ENCODE measurements at regions not wholly inside any gene's neighbourhood (a gene's known extent, or its start where the extent isn't known, plus 50 kb on each side); places are given as distances from the start of the nearest gene placed in this dataset.

DNA sequence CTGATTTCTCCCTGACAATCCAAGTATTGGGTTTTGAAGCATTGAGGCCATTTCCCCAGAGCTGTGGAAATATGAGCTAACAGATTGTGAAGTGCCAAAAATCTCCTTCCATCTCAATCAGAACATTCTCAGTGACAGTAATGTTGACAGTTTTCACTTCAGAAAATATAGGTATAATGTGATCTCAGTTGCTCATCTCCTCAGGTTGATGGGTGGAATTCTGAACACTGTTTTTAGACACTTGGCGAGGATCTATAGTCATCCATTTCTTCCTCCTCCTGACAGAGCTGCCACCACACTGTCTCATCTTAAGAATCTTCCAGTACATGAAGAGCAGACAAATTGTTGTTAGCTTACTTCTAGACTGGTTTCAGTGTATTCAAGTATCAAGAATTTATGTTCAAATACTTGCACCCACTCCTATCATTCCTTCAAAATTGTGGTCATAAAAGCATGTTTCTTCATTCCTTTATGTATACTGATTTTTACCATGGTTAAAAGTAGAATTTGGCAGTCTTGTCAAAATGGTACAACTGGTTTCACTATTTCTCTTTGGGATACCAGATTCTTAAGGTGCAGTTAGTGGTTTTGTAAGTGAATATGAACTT is 199.7 kb upstream of the TLE4 start:
- TF ChIP-seq, protein P1, sequence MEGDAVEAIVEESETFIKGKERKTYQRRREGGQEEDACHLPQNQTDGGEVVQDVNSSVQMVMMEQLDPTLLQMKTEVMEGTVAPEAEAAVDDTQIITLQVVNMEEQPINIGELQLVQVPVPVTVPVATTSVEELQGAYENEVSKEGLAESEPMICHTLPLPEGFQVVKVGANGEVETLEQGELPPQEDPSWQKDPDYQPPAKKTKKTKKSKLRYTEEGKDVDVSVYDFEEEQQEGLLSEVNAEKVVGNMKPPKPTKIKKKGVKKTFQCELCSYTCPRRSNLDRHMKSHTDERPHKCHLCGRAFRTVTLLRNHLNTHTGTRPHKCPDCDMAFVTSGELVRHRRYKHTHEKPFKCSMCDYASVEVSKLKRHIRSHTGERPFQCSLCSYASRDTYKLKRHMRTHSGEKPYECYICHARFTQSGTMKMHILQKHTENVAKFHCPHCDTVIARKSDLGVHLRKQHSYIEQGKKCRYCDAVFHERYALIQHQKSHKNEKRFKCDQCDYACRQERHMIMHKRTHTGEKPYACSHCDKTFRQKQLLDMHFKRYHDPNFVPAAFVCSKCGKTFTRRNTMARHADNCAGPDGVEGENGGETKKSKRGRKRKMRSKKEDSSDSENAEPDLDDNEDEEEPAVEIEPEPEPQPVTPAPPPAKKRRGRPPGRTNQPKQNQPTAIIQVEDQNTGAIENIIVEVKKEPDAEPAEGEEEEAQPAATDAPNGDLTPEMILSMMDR (IDR thresholded peaks at IDR 0.05), result no peak

DNA sequence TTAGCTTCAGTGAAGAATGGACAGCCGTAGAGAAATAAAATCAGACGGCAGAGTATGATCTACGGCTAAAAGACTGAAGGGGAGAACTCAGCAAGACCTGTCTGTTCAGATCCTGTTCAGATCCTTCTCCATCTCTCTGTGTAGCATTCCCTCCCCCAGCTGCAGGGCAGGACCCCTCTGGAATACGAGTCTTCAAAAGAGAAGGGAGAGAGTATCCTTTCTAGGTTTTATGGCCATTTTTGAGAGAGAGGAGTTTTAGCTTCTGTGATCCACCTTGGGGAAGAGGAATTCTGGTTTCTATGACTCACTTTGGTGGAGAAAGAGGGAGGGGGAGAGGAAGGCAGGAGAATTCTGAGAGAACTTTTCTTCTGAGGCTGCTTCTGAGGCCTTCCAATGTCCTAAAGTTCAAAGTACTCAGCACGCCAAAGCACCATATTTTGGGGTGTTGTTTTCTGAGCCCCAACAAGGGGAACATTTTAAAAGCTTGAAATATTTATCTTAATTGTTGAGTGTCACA is 194.4 kb upstream of the TLE4 start:
- TF ChIP-seq, protein P1 (IDR thresholded peaks at IDR 0.05), result no peak

DNA sequence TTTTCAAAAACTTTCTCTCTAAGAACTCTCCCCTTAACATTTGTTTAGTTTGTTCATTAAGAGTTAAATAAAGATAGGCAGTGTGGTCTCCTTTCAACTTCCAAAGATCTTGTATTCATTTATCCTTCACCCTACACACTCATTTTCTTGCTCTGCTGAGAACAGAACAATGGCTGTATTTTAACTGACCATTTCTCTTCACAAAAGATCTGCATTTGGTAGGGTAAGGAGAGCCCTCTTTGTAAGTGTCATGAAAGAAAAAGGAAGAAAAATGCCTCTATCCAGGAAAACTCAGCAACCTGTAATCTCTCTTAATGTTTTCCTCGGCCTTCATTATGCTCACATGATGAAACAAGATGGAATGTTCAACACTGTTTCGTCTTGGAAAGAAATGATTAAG is 193.7 kb upstream of the TLE4 start:
- TF ChIP-seq, protein P1 (IDR thresholded peaks at IDR 0.05), result no peak

DNA sequence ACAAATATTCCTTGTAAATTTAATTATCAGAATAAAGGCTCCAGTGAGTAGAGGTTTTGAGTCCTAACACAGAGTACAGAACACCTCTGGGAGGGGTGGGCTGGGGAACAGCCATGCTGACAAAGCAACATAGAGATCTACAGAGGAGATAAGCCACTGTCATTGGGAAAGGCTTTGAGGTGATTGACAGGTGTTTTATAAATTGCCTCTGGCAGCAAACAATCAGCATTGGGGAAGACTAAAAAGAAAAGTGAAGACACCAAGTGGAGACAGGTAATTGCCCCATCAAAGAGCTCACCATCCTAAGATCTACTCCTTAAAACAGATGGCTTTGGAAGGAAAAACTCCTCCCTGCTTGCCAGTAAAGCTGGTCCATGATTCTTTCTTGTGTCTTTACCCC is 189.7 kb upstream of the TLE4 start:
- TF ChIP-seq, protein P1 (IDR thresholded peaks at IDR 0.05), result no peak

DNA sequence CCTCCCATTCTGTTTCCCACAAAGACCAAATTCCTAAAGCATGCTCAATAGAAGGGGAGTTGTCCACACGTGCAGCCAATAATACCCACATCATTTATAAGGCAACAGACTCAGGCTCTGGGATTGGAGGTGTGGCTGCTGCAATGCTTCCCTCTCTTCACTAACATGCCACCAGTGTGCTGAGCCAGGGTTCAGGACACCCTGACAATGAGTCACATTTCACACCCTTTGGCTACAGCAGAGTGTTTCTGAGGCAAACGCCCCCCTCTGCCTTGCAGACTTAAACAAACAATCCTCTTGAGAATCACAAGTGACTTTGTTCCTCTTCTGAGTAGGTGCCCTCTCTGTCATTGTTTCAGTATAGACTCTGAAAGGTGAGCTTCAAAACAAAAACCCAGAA is 189.3 kb upstream of the TLE4 start:
- TF ChIP-seq, protein P1 (IDR thresholded peaks at IDR 0.05), result no peak

DNA sequence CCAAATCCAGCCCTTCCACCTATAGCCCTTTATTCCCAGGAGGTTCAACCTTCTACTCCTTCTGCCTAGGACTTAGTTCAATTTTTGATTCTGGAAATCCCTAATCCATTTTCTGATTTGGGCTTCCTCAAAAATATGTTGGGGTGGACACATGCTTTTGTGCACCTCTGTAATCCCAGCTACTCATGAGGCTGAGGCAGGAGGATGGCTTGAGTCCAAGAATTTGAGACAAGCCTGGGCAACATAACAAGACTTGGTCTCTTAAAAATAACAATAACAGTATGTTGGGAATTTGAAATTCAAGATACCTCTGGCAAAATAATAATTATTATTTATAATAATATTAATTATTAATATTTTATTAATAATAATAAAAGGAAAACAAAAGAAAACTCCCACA is 188.7 kb upstream of the TLE4 start:
- TF ChIP-seq, protein P1 (IDR thresholded peaks at IDR 0.05), result no peak

DNA sequence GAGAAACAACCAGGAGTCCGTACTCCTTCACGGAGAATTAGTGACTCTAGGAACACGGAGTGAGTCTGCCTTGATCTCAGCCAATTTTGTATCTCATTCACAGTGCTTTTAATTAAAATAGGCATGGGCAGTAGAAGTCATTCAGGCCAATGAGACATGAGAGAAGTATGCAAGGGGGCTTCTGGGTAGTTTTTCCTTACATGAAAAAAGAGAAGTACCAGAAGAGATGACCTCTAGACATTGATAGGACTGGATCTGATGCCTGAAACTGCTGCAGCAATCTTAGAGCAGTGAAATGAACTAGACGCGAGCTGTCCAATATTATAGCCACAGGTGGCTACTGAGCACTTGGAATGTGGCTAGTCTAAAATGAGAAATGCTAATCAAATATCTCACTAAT is 187.7 kb upstream of the TLE4 start:
- TF ChIP-seq, protein P1 (IDR thresholded peaks at IDR 0.05), result no peak

DNA sequence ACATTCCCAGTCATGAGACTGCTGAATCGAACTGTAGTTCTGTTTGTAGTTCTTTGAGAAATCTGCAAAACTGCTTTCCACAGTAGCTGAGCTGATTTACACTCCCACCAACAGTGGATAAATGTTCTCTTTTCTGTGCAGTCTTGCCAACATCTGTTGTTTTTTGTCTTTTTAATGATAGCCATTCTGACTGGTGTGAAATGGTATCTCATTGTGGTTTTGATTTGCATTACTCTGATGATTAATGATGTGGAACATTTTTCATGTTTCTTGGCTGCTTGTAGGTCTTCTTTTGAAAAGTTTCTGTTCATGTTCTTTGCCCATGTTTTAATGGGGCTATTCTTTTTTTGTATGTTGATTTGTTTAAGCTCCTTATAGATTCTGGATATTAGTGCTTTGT is 187.3 kb upstream of the TLE4 start:
- TF ChIP-seq, protein P1 (IDR thresholded peaks at IDR 0.05), result no peak

Data from LNCAP (cell line).